ENCODE measurements at regions not wholly inside any gene's neighbourhood (a gene's known extent, or its start where the extent isn't known, plus 50 kb on each side); places are given as distances from the start of the nearest gene placed in this dataset.
"Not testable (repeated sequence)": the region's sequence is repeated elsewhere in the genome, so short reads cannot be mapped to it uniquely, and the experiment has no call there.

DNA sequence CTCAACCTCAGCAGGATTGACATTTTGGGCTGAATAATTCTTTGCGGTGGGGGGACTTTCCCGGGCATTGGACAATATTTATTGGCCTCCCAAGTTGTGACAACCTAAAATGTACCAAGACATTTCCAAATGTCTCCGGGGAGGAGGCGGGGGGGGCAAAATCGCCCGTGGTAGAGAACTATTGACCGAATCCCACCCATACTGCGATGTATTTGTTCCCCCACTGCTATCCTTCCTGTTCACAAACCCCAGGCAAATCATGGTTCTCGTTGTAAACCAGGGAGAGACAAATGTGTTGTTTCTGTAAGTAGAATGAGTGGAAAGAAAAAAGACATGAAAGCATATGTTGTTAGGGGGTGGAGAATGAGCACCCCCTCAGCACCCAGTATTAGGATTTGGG is 141.9 kb downstream of the PSAT1 start:
- no peak for DNase-seq

DNA sequence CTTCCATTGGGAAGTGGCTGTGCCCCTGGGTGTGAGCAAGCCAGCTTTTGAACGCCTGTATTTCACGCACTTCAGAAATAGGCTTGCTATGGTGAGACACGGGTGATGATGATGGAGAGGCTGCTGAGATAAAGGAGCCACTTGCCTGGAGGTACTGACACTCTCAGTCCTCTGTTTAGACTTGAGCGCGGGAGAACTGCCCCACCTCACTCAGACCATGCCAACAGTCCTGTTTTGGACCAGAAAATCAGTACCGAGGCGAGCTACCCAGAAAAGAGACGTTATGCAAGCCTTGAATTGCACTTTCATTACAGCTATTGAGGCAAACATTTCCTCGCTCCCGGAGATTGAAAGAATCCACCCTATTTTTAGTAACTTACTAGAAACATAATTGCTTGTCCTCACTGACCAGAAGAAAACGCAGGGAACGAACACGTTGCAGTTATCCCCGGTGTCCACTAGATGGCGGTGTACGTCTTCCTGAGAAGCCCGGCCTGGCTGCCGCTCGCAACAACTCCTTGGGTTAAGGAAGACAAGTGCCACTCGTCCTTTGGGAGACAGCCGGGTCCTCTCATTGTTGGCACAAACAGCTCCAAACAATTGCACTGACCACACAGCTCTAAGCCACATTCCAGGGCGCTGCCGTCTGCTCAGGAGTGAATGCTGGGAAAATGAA is 142.4 kb downstream of the PSAT1 start:
- peak; percentile 70 for DNase-seq

- no peak for DNase-seq
Measured at GRCh38 chr9:78439866-78440830, 143.2 kb downstream of the PSAT1 start.

GRCh38 chr9:78441396-78441795 is 144.5 kb downstream of the PSAT1 start:
- DNase-seq = no peak

DNA sequence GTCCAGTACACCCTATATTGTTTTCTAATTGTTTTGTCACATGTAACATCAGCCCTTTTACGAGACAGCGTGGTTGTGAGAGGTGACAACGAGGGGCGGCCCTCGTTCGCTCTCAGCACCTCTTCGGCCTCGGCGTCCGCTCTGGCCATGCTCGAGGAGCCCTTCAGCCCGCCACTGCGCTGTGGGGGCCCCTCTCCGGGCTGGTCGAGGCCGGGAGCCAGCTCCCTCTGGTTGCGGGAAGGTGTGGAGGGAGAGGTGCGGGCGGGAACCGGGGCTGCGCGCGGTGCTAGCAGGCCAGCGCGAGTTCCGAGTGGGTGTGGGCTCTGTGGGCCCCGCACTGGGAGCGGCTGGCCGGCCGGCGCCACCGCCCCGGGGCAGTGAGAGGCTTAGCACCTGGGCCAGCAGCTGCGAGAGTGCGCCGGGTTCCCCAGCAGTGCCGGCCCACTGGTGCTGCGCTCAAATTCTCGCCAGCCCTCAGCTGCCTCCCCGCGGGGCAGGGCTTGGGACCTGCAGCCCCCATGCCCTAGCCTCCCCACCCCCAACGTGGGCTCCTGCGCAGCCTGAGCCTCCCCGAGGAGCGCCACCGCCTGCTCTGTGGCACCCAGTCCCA is 145.0 kb downstream of the PSAT1 start:
- DNase-seq = no peak

- not testable (repeated sequence) for DNase-seq
Measured at GRCh38 chr9:78442577-78442976, 145.7 kb downstream of the PSAT1 start.

- no peak for DNase-seq
Measured at GRCh38 chr9:78443946-78444345, 147.0 kb downstream of the PSAT1 start.

GRCh38 chr9:78448960-78449673 is 152.2 kb downstream of the PSAT1 start:
- DNase-seq = no peak

- no peak for DNase-seq
Measured at GRCh38 chr9:78453450-78453849, 156.5 kb downstream of the PSAT1 start.

DNA sequence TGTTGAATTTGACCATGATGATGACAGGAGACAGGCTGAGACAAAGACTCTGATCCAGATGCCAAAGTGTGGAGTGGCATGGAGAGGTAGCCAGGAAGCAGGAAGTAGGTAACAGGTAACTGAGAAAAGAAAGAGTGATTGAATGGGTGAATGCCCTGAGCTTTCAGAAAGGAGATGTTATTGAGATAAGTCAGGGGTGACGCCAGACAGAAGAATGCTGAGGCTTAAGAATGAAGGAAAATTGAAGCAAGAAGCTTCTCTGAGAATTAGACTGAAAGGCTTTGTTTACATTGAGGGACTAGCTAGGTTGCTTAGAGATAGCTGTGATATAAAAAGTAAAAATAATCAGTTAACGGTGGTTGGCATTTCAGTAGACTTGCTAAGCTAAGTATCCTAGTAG is 165.7 kb downstream of the PSAT1 start:
- DNase-seq = no peak

DNA sequence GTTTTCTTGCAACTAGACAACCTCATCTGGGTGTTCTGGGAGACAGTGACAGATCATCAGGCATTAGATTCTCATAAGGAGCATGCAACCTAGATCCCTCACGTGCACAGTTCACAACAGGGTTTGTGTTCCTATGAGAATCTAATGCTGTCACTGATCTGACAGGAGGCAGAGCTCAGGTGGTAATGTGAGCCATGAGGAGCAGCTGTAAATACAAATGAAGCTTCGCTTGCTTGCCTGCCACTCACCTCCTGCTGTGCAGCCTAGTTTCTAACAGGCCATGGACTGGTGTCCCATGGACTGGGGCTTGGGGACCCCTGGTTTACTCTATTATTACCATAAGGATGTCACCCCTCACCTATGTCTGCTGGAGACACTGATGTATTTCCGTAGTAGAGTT is 166.8 kb downstream of the PSAT1 start:
- DNase-seq = no peak

- DNase-seq = no peak
Measured at GRCh38 chr9:78468231-78468630, 171.3 kb downstream of the PSAT1 start.

GRCh38 chr9:78468974-78469576 is 172.2 kb downstream of the PSAT1 start:
- no peak for DNase-seq

DNA sequence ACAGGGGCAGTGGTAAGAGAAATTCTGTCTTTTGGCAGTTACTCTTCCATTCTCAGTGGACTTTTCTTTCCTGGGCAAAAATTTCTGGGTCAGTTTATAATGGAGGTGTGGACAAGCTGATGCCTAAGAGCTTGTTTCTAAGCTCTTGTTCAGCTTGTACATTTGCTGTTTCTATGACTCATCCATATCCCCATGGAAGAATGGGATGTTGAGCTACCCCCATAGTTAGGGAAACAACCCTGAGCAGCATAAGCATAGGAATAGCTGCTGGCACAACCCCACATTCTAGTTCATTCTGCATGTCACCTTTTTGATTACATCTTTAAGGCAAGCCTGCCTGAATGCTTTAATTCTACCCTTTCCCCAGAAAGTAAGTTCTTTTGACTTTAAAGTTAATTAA is 173.3 kb downstream of the PSAT1 start:
- no peak for DNase-seq

DNA sequence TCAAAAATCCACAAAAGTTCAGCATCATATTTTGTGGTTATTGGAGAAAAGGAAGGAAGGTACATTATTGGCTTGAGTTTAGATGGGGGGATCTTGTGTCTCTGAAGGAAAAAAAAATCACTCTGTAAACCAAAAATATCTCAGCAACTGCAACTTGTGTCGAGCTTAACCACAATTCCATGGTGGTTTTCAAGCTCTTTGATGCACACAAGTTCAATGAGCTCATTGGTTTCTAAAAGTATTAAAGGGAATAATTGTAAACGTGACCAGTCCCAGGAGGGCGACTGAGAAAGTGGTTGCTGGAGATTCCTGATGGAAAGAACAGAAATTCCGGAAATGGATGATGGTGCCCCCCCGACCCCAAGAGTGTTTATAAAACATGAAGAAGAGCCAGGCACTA is 173.8 kb downstream of the PSAT1 start:
- no peak for DNase-seq

- DNase-seq = no peak
Measured at GRCh38 chr9:78472111-78472510, 175.2 kb downstream of the PSAT1 start.

- DNase-seq = no peak
Measured at GRCh38 chr9:78479441-78479840, 182.5 kb downstream of the PSAT1 start.

DNA sequence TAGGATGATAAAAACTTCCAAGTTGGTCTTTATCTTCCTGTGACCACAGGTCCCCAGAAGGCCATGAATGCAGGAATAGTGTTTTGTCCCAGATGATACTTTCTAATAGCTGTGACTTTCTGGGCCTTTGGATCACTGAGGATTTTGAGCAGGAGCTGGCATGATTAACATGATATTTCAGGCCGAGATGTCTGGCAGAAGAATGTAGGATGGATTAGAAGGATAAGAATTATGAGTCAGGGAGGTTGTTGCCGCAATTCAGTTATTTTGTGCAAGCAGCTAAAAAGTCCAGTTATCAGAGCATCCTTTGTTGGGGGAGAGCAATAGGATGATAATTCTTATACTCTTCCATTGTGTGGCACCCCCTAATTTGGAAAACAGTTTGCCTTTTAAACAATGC is 189.7 kb downstream of the PSAT1 start:
- no peak for DNase-seq

- no peak for DNase-seq
Measured at GRCh38 chr9:78490231-78490630, 193.3 kb downstream of the PSAT1 start.

DNA sequence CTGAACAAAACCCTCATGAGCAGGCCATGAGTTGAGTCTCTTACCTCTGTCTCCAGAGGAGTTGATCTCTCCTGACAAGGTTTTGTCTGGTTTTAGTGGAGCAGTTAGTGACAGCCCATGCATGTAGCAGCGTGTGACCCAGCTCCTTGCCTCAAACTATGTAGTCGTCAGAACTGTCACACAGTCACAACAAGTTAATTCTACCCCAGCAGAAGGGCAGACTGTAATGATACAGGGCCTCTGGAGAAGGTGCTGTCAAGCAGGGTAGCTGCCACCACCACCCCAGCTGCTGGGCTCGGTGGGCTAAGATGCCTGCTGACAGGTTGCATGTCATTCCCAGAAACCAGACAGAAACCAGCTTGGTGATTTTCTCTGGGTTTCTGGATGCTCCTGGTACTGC is 194.5 kb downstream of the PSAT1 start:
- no peak for DNase-seq

DNA sequence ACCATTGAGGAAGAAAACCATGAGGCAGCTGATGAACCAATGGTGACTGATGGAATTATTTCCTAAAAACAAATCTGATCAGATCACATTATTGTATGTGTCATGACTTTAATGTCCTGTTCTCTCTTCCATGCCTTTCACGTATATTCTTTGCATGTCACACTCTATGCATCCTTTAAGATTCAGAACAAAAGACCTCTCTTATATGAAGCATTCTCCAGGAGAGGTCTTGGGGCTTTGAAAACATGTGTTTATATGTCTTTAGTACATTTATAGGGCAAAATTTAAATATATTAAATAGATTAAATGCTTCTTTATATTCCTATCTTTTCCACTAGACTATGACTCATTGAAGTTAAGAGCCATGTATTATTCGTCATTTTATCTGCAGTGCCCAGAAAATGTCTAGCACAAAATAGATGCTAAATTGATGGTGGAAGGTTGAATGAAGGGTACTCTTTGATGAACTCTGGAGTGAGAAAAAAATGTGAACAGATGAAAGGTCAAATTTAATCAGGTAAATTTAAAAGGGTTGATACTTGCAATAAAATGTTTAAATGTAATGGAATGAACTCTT is 196.3 kb downstream of the PSAT1 start:
- no peak for DNase-seq

DNA sequence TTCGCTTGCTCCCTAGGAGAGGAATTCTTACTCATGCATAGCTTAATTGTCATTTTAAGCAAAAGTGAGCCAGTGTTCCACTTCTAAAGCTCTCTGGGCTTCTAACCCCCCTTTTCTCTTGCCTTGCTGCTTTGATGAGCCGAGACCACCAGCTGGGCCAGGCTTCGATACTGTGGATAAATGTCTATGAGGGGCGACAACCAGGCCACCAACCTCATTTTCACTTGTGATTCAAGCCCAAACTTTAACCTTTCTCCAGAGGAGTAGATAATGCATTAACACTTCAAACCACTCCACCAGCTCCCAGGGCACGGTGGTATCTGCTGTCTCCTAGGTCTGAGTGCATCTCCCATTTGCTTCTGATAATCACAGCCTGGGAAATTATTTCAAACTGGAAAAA is 205.6 kb downstream of the PSAT1 start:
- no peak for DNase-seq

Data from inflammatory macrophage treated with lipopolysaccharide for 4 hours (primary cell).